HG02642 (cell line): ENCODE measurements at regions not wholly inside any gene's neighbourhood (a gene's known extent, or its start where the extent isn't known, plus 50 kb on each side); places are given as distances from the start of the nearest gene placed in this dataset.

Experiments used
- ATAC-seq: cut with Tn5 transposase; IDR thresholded peaks from one replicate; pipeline ENCODE4 v1.9.1; 2021; ENCODE audit warnings: mild to moderate bottlenecking; ENCODE audit not compliant: unreplicated experiment, poor library complexity

- no peak for ATAC-seq
Observed at GRCh38 chr16:79923431-79923830, 322.9 kb upstream of the MAF start.

GRCh38 chr16:79920685-79921084 lies 320.1 kb upstream of the MAF start:
- no peak for ATAC-seq

- no peak for ATAC-seq
Observed at GRCh38 chr16:79918916-79919315, 318.4 kb upstream of the MAF start.

- no peak for ATAC-seq
Observed at GRCh38 chr16:79915761-79916160, 315.2 kb upstream of the MAF start.

GRCh38 chr16:79914961-79915720 lies 314.6 kb upstream of the MAF start:
- ATAC-seq, result no peak

GRCh38 chr16:79912592-79913310 lies 312.2 kb upstream of the MAF start:
- no peak for ATAC-seq

- ATAC-seq, result no peak
Observed at GRCh38 chr16:79911660-79912059, 311.1 kb upstream of the MAF start.

- no peak for ATAC-seq
Observed at GRCh38 chr16:79909571-79909970, 309.0 kb upstream of the MAF start.

GRCh38 chr16:79903471-79903870 lies 302.9 kb upstream of the MAF start:
- ATAC-seq, result no peak

- no peak for ATAC-seq
Observed at GRCh38 chr16:79902351-79902750, 301.8 kb upstream of the MAF start.

GRCh38 chr16:79901522-79901921 lies 301.0 kb upstream of the MAF start:
- ATAC-seq, result no peak

- ATAC-seq, result no peak
Observed at GRCh38 chr16:79899716-79900115, 299.2 kb upstream of the MAF start.

- no peak for ATAC-seq
Observed at GRCh38 chr16:79899316-79899715, 298.8 kb upstream of the MAF start.

- no peak for ATAC-seq
Observed at GRCh38 chr16:79898703-79899102, 298.2 kb upstream of the MAF start.

- ATAC-seq, result no peak
Observed at GRCh38 chr16:79897453-79898146, 297.1 kb upstream of the MAF start.

- no peak for ATAC-seq
Observed at GRCh38 chr16:79897104-79897452, 296.5 kb upstream of the MAF start.

- ATAC-seq, result no peak
Observed at GRCh38 chr16:79895917-79896203, 295.3 kb upstream of the MAF start.

GRCh38 chr16:79895053-79895916 lies 294.7 kb upstream of the MAF start:
- no peak for ATAC-seq

- no peak for ATAC-seq
Observed at GRCh38 chr16:79893445-79893844, 292.9 kb upstream of the MAF start.

GRCh38 chr16:79892278-79892677 lies 291.7 kb upstream of the MAF start:
- no peak for ATAC-seq

GRCh38 chr16:79891458-79891857 lies 290.9 kb upstream of the MAF start:
- ATAC-seq, result no peak
